ENCODE measurements at regions not wholly inside any gene's neighbourhood (a gene's known extent, or its start where the extent isn't known, plus 50 kb on each side); places are given as distances from the start of the nearest gene placed in this dataset.

DNA sequence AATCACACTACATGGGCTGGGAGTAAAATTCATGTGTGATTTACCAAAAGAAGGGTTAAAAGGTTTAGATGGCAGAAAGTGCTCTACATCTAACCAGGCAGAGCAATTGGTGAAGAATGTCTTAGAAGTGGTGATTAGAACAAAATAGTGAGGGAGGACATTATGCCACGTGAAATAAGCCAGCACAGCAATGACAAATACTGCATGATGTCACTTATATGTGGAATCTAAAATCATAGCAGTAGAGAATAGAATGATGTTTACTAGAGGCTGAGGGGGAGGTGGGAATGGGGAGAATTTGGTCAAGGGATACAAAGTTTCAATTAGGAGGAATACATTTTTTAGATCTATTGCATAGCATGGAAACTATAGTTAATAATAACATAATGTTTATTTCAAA lies 253.3 kb downstream of the KCNS3 start:
- TF ChIP-seq, protein P1, sequence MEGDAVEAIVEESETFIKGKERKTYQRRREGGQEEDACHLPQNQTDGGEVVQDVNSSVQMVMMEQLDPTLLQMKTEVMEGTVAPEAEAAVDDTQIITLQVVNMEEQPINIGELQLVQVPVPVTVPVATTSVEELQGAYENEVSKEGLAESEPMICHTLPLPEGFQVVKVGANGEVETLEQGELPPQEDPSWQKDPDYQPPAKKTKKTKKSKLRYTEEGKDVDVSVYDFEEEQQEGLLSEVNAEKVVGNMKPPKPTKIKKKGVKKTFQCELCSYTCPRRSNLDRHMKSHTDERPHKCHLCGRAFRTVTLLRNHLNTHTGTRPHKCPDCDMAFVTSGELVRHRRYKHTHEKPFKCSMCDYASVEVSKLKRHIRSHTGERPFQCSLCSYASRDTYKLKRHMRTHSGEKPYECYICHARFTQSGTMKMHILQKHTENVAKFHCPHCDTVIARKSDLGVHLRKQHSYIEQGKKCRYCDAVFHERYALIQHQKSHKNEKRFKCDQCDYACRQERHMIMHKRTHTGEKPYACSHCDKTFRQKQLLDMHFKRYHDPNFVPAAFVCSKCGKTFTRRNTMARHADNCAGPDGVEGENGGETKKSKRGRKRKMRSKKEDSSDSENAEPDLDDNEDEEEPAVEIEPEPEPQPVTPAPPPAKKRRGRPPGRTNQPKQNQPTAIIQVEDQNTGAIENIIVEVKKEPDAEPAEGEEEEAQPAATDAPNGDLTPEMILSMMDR (IDR thresholded peaks at IDR 0.05) = no peak
- TF ChIP-seq POLR2A (IDR thresholded peaks at IDR 0.05) = no peak
